HepG2 (cell line): ENCODE measurements at regions not wholly inside any gene's neighbourhood (a gene's known extent, or its start where the extent isn't known, plus 50 kb on each side); places are given as distances from the start of the nearest gene placed in this dataset.

Experiments
- CTCF ChIP-seq: sonication (generic); formaldehyde crosslinking; IDR thresholded peaks from 2 replicates; pipeline ENCODE4 v1.5.0; 2020; ENCODE audit warnings: mild to moderate bottlenecking, missing genetic modification reagents, moderate library complexity
- EP300 ChIP-seq, 3 experiments: sonication (generic) in 1 of 3; formaldehyde crosslinking in 1 of 3; IDR thresholded peaks; 2 replicates each; pipeline versions ENCODE4 v1.5.1 to v1.6.1; 2011 to 2020; ENCODE audit warnings: low read depth in 2 of 3, low read length in 2 of 3, borderline replicate concordance in 1 of 3, improper control_type of control experiment in 1 of 3, mild to moderate bottlenecking in 1 of 3, missing genetic modification reagents in 1 of 3, moderate library complexity in 1 of 3
- ESRRA ChIP-seq: sonication (generic); formaldehyde crosslinking; IDR thresholded peaks from 2 replicates; pipeline ENCODE4 v1.5.1; 2020; ENCODE audit warnings: mild to moderate bottlenecking, low read depth, missing genetic modification reagents
- KLF16 ChIP-seq, 2 experiments: sonication (generic) in 1 of 2; formaldehyde crosslinking in 1 of 2; IDR thresholded peaks; 2 replicates each; pipeline versions ENCODE4 v1.6.1 to v1.8.0; 2016 to 2023; ENCODE audit warnings: missing genetic modification reagents in 2 of 2, missing compliant biosample characterization in 1 of 2
- MAFK ChIP-seq, 2 experiments: IDR thresholded peaks in 1 of 2; conservative IDR thresholded peaks in 1 of 2; 2 replicates each; pipeline ENCODE4 v1.6.1; 2011; ENCODE audit warnings: improper control_type of control experiment in 2 of 2, low read length in 2 of 2
- NR2F6 ChIP-seq, 2 experiments: IDR thresholded peaks; 2 replicates each; pipeline ENCODE4 v1.6.1; 2016; ENCODE audit warnings: antibody characterized with exemption in 1 of 2, mild to moderate bottlenecking in 1 of 2
- POLR2A ChIP-seq, 2 experiments: IDR thresholded peaks; 2 replicates each; pipeline ENCODE4 v1.6.1; 2011; ENCODE audit warnings: low read depth in 2 of 2, low read length in 2 of 2, mild to moderate bottlenecking in 1 of 2, moderate library complexity in 1 of 2; ENCODE audit not compliant: insufficient read depth in 1 of 2
- PRPF4 ChIP-seq: fragments of 200-400 bp; formaldehyde crosslinking; IDR thresholded peaks from 2 replicates; pipeline ENCODE4 v1.6.1; 2016; ENCODE audit warnings: low read length, low read depth; ENCODE audit not compliant: poor library complexity, severe bottlenecking
- ZFP82 ChIP-seq: sonication (generic); formaldehyde crosslinking; IDR thresholded peaks from 2 replicates; pipeline ENCODE4 v1.5.1; 2020; ENCODE audit warnings: mild to moderate bottlenecking, missing genetic modification reagents, borderline replicate concordance
- ZNF777 ChIP-seq: sonication (generic); formaldehyde crosslinking; IDR thresholded peaks from 2 replicates; pipeline ENCODE4 v1.4.0; 2020; ENCODE audit warnings: missing genetic modification reagents
- ZNF790 ChIP-seq: sonication (generic); formaldehyde crosslinking; IDR thresholded peaks from 2 replicates; pipeline ENCODE4 v1.8.0; 2022; ENCODE audit warnings: missing genetic modification reagents, mild to moderate bottlenecking, borderline replicate concordance
- ZSCAN31 ChIP-seq: sonication (generic); formaldehyde crosslinking; IDR thresholded peaks from 2 replicates; pipeline ENCODE4 v1.5.0; 2020; ENCODE audit warnings: low read depth, mild to moderate bottlenecking, missing genetic modification reagents
- TF ChIP-seq, protein P1 (sequence below), 2 experiments: fragments of 450-650 bp in 1 of 2; sonication (generic) in 1 of 2; formaldehyde crosslinking in 1 of 2; IDR thresholded peaks; 2 replicates each; pipeline versions ENCODE4 v1.6.1 to v1.8.0; 2016 to 2022; ENCODE audit warnings: antibody characterized with exemption in 1 of 2, mild to moderate bottlenecking in 1 of 2, missing genetic modification reagents in 1 of 2

- TF ChIP-seq EP300 (IDR thresholded peaks at IDR 0.05; ENCODE audit: low read depth in 2 of 2, low read length in 2 of 2) (no peak), EP300 (CRISPR knock-in tag; IDR thresholded peaks at IDR 0.05; ENCODE audit: borderline replicate concordance) (no peak), ZNF790 (CRISPR knock-in tag) (no peak), ESRRA (CRISPR knock-in tag) (no peak), POLR2A (IDR thresholded peaks at IDR 0.05; ENCODE audit: insufficient read depth in 1 of 2, low read depth in 2 of 2, low read length in 2 of 2) (no peak), MAFK (conservative IDR thresholded peaks at IDR 0.05 in 1 of 2, IDR thresholded peaks at IDR 0.05 in 1 of 2; ENCODE audit: low read length in 2 of 2) (no peak), PRPF4 (no peak), CTCF (no peak), KLF16 (CRISPR knock-in tag; IDR thresholded peaks at IDR 0.05) (no peak), ZSCAN31 (no peak), ZFP82 (CRISPR knock-in tag) (no peak), ZNF777 (CRISPR knock-in tag) (no peak), NR2F6 (IDR thresholded peaks at IDR 0.05) (no peak), NR2F6 (CRISPR knock-in tag; IDR thresholded peaks at IDR 0.05) (no peak)
- TF ChIP-seq, protein P1, sequence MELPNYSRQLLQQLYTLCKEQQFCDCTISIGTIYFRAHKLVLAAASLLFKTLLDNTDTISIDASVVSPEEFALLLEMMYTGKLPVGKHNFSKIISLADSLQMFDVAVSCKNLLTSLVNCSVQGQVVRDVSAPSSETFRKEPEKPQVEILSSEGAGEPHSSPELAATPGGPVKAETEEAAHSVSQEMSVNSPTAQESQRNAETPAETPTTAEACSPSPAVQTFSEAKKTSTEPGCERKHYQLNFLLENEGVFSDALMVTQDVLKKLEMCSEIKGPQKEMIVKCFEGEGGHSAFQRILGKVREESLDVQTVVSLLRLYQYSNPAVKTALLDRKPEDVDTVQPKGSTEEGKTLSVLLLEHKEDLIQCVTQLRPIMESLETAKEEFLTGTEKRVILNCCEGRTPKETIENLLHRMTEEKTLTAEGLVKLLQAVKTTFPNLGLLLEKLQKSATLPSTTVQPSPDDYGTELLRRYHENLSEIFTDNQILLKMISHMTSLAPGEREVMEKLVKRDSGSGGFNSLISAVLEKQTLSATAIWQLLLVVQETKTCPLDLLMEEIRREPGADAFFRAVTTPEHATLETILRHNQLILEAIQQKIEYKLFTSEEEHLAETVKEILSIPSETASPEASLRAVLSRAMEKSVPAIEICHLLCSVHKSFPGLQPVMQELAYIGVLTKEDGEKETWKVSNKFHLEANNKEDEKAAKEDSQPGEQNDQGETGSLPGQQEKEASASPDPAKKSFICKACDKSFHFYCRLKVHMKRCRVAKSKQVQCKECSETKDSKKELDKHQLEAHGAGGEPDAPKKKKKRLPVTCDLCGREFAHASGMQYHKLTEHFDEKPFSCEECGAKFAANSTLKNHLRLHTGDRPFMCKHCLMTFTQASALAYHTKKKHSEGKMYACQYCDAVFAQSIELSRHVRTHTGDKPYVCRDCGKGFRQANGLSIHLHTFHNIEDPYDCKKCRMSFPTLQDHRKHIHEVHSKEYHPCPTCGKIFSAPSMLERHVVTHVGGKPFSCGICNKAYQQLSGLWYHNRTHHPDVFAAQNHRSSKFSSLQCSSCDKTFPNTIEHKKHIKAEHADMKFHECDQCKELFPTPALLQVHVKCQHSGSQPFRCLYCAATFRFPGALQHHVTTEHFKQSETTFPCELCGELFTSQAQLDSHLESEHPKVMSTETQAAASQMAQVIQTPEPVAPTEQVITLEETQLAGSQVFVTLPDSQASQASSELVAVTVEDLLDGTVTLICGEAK (IDR thresholded peaks at IDR 0.05): no peak
- TF ChIP-seq, protein P1 (CRISPR knock-in tag; IDR thresholded peaks at IDR 0.05): no peak
These were observed 133.5 kb upstream of the MAP3K7 start for GRCh38 chr6:90720404-90720803.
